ENCODE measurements at regions not wholly inside any gene's neighbourhood (a gene's known extent, or its start where the extent isn't known, plus 50 kb on each side); places are given as distances from the start of the nearest gene placed in this dataset.

DNA sequence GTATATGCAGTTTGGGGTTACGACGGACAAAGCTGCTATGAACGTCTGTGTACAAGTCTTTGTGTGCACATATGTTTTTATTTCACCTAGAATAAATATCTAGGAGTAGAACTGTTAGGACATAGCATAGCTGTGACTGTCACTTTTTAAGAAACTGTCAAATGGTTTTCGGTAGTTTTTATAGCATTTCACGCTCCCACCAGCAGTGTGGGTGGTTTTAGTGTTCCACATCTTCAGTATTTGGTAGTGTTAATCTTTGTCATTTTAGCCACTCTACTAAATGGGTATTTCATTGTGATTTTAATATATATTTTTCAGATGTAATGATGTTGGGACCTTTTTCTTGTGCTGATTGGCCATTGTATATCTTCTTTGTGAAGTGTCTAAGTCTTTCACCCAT, 109.1 kb upstream of the BCAT1 start:
- DNase-seq (ENCODE audit: low read depth, low spot score): no peak
- Mint-ChIP-seq H3K27me3 (ENCODE audit: low read depth) (no peaks in the 10 kb centered on the region), H3K4me1 (no peaks in the 10 kb centered on the region), H3K4me3 (no peak overlapping the region), H3K27ac (ENCODE audit: unreplicated experiment) (no peak overlapping the region), H3K36me3 (ENCODE audit: low read depth) (no peaks in the 10 kb centered on the region), H3K9me3 (no peaks in the 10 kb centered on the region)
- TF ChIP-seq, protein P1, sequence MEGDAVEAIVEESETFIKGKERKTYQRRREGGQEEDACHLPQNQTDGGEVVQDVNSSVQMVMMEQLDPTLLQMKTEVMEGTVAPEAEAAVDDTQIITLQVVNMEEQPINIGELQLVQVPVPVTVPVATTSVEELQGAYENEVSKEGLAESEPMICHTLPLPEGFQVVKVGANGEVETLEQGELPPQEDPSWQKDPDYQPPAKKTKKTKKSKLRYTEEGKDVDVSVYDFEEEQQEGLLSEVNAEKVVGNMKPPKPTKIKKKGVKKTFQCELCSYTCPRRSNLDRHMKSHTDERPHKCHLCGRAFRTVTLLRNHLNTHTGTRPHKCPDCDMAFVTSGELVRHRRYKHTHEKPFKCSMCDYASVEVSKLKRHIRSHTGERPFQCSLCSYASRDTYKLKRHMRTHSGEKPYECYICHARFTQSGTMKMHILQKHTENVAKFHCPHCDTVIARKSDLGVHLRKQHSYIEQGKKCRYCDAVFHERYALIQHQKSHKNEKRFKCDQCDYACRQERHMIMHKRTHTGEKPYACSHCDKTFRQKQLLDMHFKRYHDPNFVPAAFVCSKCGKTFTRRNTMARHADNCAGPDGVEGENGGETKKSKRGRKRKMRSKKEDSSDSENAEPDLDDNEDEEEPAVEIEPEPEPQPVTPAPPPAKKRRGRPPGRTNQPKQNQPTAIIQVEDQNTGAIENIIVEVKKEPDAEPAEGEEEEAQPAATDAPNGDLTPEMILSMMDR (conservative IDR thresholded peaks at IDR 0.05): no peak

GRCh38 chr12:25056486-25057130, 107.7 kb upstream of the BCAT1 start:
- TF ChIP-seq, protein P1 (conservative IDR thresholded peaks at IDR 0.05): no peak
- Mint-ChIP-seq H3K9me3 (no peaks in the 10 kb centered on the region), H3K4me1 (peaks cover 2% of the 10 kb centered on the region), H3K27me3 (ENCODE audit: low read depth) (no peaks in the 10 kb centered on the region), H3K4me3 (no peak overlapping the region), H3K27ac (ENCODE audit: unreplicated experiment) (no peak overlapping the region), H3K36me3 (ENCODE audit: low read depth) (no peaks in the 10 kb centered on the region)
- DNase-seq (ENCODE audit: low read depth, low spot score): no peak

DNA sequence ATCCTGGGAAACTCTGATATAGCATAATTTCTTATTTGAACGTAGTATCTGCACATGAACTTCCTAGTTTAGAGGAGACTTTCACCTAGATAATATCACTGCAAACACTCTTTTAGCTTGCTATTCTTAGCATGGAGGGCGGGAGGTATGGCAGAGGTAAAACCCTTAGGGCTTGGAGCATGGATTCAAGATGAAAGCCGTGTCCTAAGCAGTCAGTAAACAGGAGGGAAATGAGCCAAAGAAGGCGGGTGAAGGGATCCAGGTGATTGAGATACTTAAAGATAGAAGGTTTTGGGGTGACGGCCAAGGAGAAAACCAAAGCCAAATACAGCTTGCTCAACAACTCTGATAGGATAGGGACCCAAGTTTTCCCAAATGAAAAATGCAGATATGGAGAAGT, 107.1 kb upstream of the BCAT1 start:
- no peak for DNase-seq (ENCODE audit: low read depth, low spot score)
- no peak overlapping the region for H3K27ac Mint-ChIP-seq (ENCODE audit: unreplicated experiment)
- no peaks in the 10 kb centered on the region for H3K27me3 Mint-ChIP-seq (ENCODE audit: low read depth)
- peaks cover 5% of the 10 kb centered on the region for H3K4me1 Mint-ChIP-seq
- H3K4me3 Mint-ChIP-seq: no peak overlapping the region
- TF ChIP-seq, protein P1 (conservative IDR thresholded peaks at IDR 0.05): no peak
- H3K9me3 Mint-ChIP-seq: no peaks in the 10 kb centered on the region
- no peaks in the 10 kb centered on the region for H3K36me3 Mint-ChIP-seq (ENCODE audit: low read depth)

DNA sequence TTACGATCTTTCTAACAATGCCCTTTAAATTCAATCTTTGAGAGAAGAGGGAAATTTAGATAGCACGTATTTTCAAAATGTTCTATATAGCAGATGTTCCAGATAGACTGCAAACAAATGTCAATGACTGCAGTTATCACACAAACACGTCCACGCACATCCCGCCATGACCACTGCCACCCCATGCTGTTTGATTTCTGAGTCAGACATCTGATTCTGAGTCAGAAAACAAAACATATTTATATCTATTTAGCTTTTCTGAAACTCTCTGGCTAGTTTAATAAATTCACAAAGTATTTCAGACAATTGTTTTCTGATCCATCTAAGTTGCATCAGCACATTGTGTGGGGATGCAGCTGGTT, 105.9 kb upstream of the BCAT1 start:
- no peak for DNase-seq (ENCODE audit: low read depth, low spot score)
- Mint-ChIP-seq H3K4me3 (no peak overlapping the region), H3K27me3 (ENCODE audit: low read depth) (no peaks in the 10 kb centered on the region), H3K27ac (ENCODE audit: unreplicated experiment) (no peak overlapping the region), H3K36me3 (ENCODE audit: low read depth) (no peaks in the 10 kb centered on the region), H3K9me3 (no peaks in the 10 kb centered on the region), H3K4me1 (peaks cover 5% of the 10 kb centered on the region)
- TF ChIP-seq, protein P1 (conservative IDR thresholded peaks at IDR 0.05): no peak

DNA sequence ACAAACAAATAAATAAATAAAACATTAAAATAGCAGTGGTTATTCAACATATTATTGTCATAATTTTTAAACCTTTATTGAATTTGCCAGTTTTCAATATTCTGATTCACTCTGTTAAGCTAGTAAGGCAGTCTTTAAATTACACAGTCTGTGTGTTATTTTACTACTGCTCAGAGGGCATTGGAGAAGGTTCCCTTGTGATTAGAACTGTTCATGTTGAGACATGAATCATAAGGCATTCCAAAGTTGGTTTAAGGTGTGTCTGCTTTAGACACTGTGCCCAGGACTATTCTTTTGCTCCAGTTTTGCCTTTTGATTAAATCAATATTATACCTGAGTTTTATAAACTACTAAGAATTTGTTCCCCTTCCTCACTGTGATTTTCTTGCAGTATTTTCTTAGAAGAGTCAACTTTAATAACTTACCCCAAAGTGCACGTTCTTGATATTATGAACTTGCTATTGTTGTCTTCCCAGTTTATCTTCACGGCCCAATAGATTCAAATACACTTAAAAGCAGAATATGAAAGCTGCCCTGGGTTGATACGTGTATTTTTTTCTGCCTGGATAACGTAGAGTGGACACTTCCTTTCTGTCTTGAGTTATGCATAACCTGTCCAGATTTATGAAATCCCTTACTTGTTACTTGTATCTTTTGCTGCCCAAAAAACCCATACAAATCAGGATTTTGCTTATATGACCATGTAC, 105.3 kb upstream of the BCAT1 start:
- Mint-ChIP-seq H3K4me3 (no peak overlapping the region), H3K27me3 (ENCODE audit: low read depth) (no peaks in the 10 kb centered on the region), H3K4me1 (peaks cover 5% of the 10 kb centered on the region), H3K9me3 (no peaks in the 10 kb centered on the region), H3K36me3 (ENCODE audit: low read depth) (no peaks in the 10 kb centered on the region), H3K27ac (ENCODE audit: unreplicated experiment) (no peak overlapping the region)
- TF ChIP-seq, protein P1 (conservative IDR thresholded peaks at IDR 0.05): no peak
- DNase-seq (ENCODE audit: low read depth, low spot score): no peak

Measured in neural crest cell (in vitro differentiated cells).